Esophagus muscularis mucosa (tissue), 4 donors: ENCODE measurements at regions not wholly inside any gene's neighbourhood (a gene's known extent, or its start where the extent isn't known, plus 50 kb on each side); places are given as distances from the start of the nearest gene placed in this dataset.

ENCODE experiments used
- DNase-seq: peaks from one replicate; pipeline ENCODE4 v3.0.0-alpha.2; 2017; ENCODE audit errors: extremely low spot score
- H3K27ac ChIP-seq, 4 donors: fragments of 200-600 bp; sonication (generic); replicated peaks in 1 of 4; 1 replicate in 3 of 4; 2 replicates in 1 of 4; pipeline ENCODE4 v1.5.1; 2016 to 2019; ENCODE audit warnings: mild to moderate bottlenecking in 1 of 4
- H3K27me3 ChIP-seq, 4 donors: fragments of 200-600 bp; sonication (generic); one replicate each; pipeline versions ENCODE4 v1.5.1 to v1.6.0; 2016 to 2019
- H3K36me3 ChIP-seq, 4 donors: fragments of 200-600 bp; sonication (generic); one replicate each; pipeline ENCODE4 v1.5.1; 2016 to 2019
- H3K4me1 ChIP-seq, 4 donors: fragments of 200-600 bp; sonication (generic); one replicate each; pipeline ENCODE4 v1.5.1; 2016 to 2019
- H3K4me3 ChIP-seq, 4 donors: fragments of 200-600 bp; sonication (generic); 1 replicate in 2 of 4; 2 replicates in 2 of 4; pipeline ENCODE4 v1.5.1; 2016 to 2019; ENCODE audit warnings: mild to moderate bottlenecking in 4 of 4, moderate library complexity in 1 of 4
- H3K9me3 ChIP-seq, 4 donors: fragments of 200-600 bp; sonication (generic); 1 replicate in 3 of 4; 2 replicates in 1 of 4; pipeline ENCODE4 v1.5.1; 2016 to 2019
- CTCF ChIP-seq, 3 experiments: fragments of 200-600 bp in 2 of 3; fragments of 450-650 bp in 1 of 3; sonication (generic) in 2 of 3; IDR thresholded peaks; one replicate each; pipeline ENCODE4 v1.5.1; 2017 to 2019; ENCODE audit warnings: antibody characterized with exemption in 3 of 3, mild to moderate bottlenecking in 2 of 3, moderate library complexity in 1 of 3
- EP300 ChIP-seq: sonication (generic); formaldehyde crosslinking; IDR thresholded peaks from one replicate; pipeline ENCODE4 v1.6.1; 2017; ENCODE audit warnings: antibody characterized with exemption
- POLR2A ChIP-seq: fragments of 450-650 bp; IDR thresholded peaks from one replicate; pipeline ENCODE4 v1.6.1; 2017; ENCODE audit warnings: antibody characterized with exemption, moderate library complexity, mild to moderate bottlenecking, low read depth
- POLR2AphosphoS5 ChIP-seq, 2 donors: sonication (generic); formaldehyde crosslinking; IDR thresholded peaks; one replicate each; pipeline ENCODE4 v1.6.1; 2017; ENCODE audit warnings: antibody characterized with exemption in 2 of 2
- WGBS: methylation state at CpG from one replicate; pipeline ENCODE4 v1.1.5; 2018; 5-methylcytosine and 5-hydroxymethylcytosine counted together
- intact Hi-C: fragments of 100-400 bp; cut with DNase I; formaldehyde crosslinking; loops from one replicate; pipeline ENCODE4 v1.15.1; 2023

- WGBS = 83% methylated on average over 5 of the region's 5 CpGs
- H3K4me1 ChIP-seq = no peaks in the 10 kb centered on the region
- no peak overlapping the region for H3K4me3 ChIP-seq
- H3K27me3 ChIP-seq = no peaks in the 10 kb centered on the region
- DNase-seq = no peak
- H3K9me3 ChIP-seq = no peaks in the 10 kb centered on the region
- no peaks in the 10 kb centered on the region for H3K36me3 ChIP-seq
- no peak for TF ChIP-seq CTCF (IDR thresholded peaks at IDR 0.05)
- TF ChIP-seq POLR2AphosphoS5 (IDR thresholded peaks at IDR 0.05) = no peak
- no peak for TF ChIP-seq POLR2A
- TF ChIP-seq EP300 = no peak
- intact Hi-C loops = no loop called here
- no peak overlapping the region for H3K27ac ChIP-seq
Observed at GRCh38 chr11:81104051-81104450, 1629.6 kb downstream of the FAM181B start.

GRCh38 chr11:81098471-81098870 is 1635.2 kb downstream of the FAM181B start:
- Histone ChIP-seq H3K27ac (no peak overlapping the region), H3K9me3 (no peaks in the 10 kb centered on the region), H3K4me1 (no peaks in the 10 kb centered on the region), H3K27me3 (no peaks in the 10 kb centered on the region), H3K36me3 (no peaks in the 10 kb centered on the region), H3K4me3 (no peak overlapping the region)
- TF ChIP-seq POLR2AphosphoS5 (IDR thresholded peaks at IDR 0.05) = no peak
- TF ChIP-seq EP300 = no peak
- no peak for TF ChIP-seq POLR2A
- TF ChIP-seq CTCF (IDR thresholded peaks at IDR 0.05) = no peak
- WGBS = 57% methylated on average over 1 of the region's 1 CpG
- intact Hi-C loops = no loop called here
- DNase-seq = no peak

- Histone ChIP-seq H3K4me1 (no peaks in the 10 kb centered on the region), H3K27me3 (no peaks in the 10 kb centered on the region), H3K36me3 (no peaks in the 10 kb centered on the region), H3K4me3 (no peak overlapping the region), H3K27ac (no peak overlapping the region), H3K9me3 (no peaks in the 10 kb centered on the region)
- no peak for DNase-seq
- no peak for TF ChIP-seq POLR2A
- no peak for TF ChIP-seq CTCF (IDR thresholded peaks at IDR 0.05)
- no peak for TF ChIP-seq EP300
- TF ChIP-seq POLR2AphosphoS5 (IDR thresholded peaks at IDR 0.05) = no peak
- intact Hi-C loops = no loop called here
Observed at GRCh38 chr11:81092522-81092921, 1641.1 kb downstream of the FAM181B start.

- Histone ChIP-seq H3K9me3 (no peaks in the 10 kb centered on the region), H3K36me3 (no peaks in the 10 kb centered on the region), H3K4me1 (no peaks in the 10 kb centered on the region), H3K4me3 (no peak overlapping the region), H3K27ac (no peak overlapping the region), H3K27me3 (peaks cover 0 to 4% (median 0%) of the 10 kb centered on the region in 4 donors)
- intact Hi-C loops = no loop called here
- DNase-seq = no peak
- no peak for TF ChIP-seq EP300
- TF ChIP-seq POLR2A = no peak
- no peak for TF ChIP-seq CTCF (IDR thresholded peaks at IDR 0.05)
- no peak for TF ChIP-seq POLR2AphosphoS5 (IDR thresholded peaks at IDR 0.05)
- WGBS = 57% methylated on average over 4 of the region's 4 CpGs
Observed at GRCh38 chr11:81089242-81089641, 1644.4 kb downstream of the FAM181B start.

- no peaks in the 10 kb centered on the region for H3K4me1 ChIP-seq
- H3K9me3 ChIP-seq = no peaks in the 10 kb centered on the region
- H3K4me3 ChIP-seq = no peak overlapping the region
- no peaks in the 10 kb centered on the region for H3K36me3 ChIP-seq
- no peak for DNase-seq
- no peak overlapping the region for H3K27ac ChIP-seq
- peaks cover 0 to 1% (median 0%) of the 10 kb centered on the region in 4 donors for H3K27me3 ChIP-seq
- TF ChIP-seq POLR2AphosphoS5 (IDR thresholded peaks at IDR 0.05) (no peak), CTCF (IDR thresholded peaks at IDR 0.05) (no peak), EP300 (no peak), POLR2A (no peak)
- intact Hi-C loops = no loop called here
- WGBS = 84% methylated on average over 4 of the region's 4 CpGs
Observed at GRCh38 chr11:81080476-81080875, 1639.6 kb upstream of the TENM4 start.
